ENCODE measurements at regions not wholly inside any gene's neighbourhood (a gene's known extent, or its start where the extent isn't known, plus 50 kb on each side); places are given as distances from the start of the nearest gene placed in this dataset.

DNA sequence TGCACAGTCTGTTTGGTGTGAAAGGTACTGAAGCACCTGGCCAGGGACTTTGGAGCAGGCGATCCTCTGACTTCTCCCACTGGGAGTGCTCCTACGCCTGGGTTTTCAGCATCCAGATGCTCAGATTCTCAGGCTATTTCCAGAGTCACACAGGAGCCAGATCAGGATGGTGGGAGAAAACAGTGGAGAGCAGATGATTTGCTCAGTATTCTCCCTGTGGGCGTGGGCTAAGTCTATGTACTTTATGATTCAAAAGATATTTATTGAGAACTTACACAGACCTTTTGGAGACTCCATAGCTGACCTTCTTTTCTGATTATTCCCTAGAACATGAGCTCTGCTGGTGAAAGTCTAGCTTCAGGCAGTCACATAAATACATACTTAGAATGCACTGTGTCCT is 134.6 kb downstream of the TENT5C start:
- TF ChIP-seq, protein P1, sequence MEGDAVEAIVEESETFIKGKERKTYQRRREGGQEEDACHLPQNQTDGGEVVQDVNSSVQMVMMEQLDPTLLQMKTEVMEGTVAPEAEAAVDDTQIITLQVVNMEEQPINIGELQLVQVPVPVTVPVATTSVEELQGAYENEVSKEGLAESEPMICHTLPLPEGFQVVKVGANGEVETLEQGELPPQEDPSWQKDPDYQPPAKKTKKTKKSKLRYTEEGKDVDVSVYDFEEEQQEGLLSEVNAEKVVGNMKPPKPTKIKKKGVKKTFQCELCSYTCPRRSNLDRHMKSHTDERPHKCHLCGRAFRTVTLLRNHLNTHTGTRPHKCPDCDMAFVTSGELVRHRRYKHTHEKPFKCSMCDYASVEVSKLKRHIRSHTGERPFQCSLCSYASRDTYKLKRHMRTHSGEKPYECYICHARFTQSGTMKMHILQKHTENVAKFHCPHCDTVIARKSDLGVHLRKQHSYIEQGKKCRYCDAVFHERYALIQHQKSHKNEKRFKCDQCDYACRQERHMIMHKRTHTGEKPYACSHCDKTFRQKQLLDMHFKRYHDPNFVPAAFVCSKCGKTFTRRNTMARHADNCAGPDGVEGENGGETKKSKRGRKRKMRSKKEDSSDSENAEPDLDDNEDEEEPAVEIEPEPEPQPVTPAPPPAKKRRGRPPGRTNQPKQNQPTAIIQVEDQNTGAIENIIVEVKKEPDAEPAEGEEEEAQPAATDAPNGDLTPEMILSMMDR (conservative IDR thresholded peaks at IDR 0.05; ENCODE audit: low read depth, low read length): no peak
- no peak for TF ChIP-seq EZH2 (IDR thresholded peaks at IDR 0.05; ENCODE audit: borderline replicate concordance, low read depth, low read length, poor library complexity, severe bottlenecking)
